ENCODE measurements at regions not wholly inside any gene's neighbourhood (a gene's known extent, or its start where the extent isn't known, plus 50 kb on each side); places are given as distances from the start of the nearest gene placed in this dataset.

DNA sequence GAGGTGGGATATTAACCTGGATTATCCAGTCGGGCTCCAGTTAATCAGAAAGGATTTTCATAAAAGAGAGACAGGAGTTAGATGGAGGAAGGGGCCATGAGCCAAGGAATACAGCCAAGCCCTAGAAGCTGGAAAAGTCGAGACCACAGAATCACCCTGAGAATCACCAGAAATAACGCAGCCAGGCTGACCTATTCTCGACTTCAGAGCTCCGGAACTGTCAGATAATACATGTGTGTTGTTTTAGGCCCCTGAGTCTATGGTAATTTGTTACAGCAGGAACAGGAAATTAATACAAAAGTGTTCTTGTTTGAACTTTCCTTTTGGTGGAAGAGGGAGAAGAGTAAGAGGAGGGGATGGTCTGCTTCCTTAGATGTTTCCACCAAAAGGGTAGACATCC lies 208.1 kb downstream of the JCAD start:
- no peak for DNase-seq (ENCODE audit: low spot score)

DNA sequence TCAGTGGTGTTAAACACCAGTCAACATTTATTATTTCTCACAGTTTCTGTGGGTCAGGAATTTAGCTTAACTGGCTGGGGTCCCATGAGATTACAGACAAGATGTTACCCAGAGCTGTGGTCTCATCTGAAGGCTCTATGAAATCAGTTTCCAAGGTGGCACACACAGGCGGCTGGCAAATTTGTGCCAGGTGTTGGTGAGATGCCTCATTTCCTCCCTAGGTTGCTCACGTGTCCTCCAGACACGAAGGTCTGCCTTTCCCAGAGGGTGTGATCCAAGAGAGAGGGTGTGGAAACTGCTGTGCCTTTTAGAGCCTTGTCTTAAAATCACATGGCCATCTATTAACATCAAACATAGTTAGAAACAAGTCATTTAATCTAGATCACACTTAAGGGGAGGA lies 209.0 kb downstream of the JCAD start:
- no peak for DNase-seq (ENCODE audit: low spot score)

DNA sequence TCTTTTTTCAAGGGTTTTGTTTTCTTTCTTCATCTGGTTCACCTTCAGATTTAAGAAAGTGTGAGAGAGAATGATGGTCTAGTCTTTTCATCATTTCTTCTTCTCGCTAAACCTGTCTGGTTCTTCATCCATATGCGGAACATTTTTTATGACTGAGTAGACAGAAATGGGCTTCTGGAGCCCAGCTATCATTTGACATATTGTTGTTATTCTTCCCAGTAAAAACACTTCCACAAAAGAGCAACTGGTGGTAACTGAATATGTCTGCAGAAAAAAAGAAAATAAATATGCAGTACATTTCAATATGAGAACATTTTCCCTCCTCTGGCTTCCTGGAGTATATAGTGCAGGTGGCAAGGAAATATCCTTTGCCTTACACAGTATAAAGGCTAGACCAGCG lies 209.5 kb downstream of the JCAD start:
- DNase-seq (ENCODE audit: low spot score), result no peak

DNA sequence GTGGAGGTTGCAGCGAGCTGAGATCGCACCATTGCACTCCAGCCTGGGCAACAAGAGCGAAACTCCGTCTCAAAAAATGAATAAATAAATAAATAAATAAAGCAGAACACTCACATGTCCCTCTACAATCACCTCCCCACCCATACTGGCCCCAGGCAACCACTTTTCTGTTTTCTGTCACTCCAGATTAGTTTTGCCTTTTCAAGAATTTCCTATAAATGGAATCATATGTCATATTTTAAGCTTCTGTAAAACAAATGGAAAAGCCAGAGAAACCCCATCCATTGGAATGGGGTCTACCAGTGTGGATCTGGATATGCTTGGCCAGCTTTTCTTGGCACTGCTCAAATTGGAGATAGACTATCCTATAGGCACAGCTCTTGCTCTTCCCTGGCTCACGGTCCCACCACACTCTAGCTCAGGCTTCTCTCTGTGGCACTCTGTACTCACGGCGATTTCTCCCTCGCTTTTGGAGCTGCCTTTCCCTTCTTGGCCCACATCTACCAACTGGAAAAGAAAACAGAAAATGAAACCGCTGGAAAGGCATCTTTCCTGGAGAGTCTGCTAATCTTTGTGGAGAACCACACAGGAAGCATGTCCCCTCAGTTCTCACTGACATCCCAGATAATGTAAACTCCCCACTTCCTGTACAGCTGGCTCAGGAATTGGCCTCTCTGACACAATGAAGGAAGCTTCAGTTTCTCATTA lies 210.1 kb downstream of the JCAD start:
- DNase-seq (ENCODE audit: low spot score), result peak; percentile 68

DNA sequence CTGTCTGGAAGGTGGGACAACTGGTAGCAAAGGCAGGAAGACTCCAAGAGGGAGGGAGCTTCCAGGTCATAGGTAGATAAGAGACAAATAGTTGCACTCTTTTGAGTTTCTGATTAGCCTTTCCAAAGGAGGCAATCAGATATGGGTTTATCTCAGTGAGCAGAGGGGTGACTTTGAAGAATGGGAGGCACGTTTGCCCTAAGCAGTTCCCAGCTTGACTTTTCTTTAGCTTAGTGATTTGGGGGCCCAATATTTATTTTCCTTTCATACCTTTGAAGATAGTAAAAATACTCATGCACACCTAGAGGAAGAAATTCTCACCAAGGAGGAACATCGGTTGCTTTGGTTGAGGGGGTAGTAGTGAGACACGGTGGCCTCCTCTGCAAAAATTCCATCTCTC lies 212.1 kb upstream of the SVIL start:
- DNase-seq (ENCODE audit: low spot score), result no peak

DNA sequence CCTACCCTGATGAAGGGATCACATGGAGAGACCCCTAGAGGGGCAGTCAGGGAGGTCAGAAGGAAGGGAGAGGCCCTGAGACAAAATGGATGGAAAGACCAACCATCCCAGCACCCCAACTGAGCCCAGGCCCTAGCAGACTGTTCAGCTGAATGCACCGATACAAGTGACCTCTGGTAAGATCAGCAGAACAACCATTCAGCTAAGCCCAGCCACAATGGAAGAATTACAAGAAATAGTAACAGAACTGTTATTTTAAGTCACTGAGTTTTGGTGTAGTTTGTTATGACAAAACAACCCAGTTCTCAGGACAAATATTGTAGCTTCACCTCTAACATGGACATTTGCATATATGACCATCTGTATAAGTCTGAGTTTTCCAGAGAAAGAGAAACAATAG lies 210.4 kb upstream of the SVIL start:
- DNase-seq (ENCODE audit: low spot score), result no peak

DNA sequence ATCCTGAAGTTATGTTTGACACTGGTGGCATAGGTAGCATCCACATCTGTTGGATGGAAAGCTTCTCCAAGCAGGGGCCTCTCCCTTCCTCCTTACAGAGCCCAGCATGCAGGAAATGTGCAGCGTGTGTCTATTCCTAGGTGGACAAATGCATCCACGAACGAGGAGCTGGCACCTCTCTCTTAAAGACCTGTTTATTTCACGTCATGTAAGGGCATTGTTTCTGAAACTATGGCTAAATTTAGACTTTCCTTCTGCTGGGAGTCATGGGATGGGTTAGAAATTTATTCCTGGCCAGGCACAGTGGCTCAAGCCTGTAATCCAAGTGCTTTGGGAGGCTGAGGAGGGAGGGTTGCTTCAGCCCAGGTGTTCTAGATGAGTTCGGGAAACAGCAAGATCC lies 208.4 kb upstream of the SVIL start:
- no peak for DNase-seq (ENCODE audit: low spot score)

DNA sequence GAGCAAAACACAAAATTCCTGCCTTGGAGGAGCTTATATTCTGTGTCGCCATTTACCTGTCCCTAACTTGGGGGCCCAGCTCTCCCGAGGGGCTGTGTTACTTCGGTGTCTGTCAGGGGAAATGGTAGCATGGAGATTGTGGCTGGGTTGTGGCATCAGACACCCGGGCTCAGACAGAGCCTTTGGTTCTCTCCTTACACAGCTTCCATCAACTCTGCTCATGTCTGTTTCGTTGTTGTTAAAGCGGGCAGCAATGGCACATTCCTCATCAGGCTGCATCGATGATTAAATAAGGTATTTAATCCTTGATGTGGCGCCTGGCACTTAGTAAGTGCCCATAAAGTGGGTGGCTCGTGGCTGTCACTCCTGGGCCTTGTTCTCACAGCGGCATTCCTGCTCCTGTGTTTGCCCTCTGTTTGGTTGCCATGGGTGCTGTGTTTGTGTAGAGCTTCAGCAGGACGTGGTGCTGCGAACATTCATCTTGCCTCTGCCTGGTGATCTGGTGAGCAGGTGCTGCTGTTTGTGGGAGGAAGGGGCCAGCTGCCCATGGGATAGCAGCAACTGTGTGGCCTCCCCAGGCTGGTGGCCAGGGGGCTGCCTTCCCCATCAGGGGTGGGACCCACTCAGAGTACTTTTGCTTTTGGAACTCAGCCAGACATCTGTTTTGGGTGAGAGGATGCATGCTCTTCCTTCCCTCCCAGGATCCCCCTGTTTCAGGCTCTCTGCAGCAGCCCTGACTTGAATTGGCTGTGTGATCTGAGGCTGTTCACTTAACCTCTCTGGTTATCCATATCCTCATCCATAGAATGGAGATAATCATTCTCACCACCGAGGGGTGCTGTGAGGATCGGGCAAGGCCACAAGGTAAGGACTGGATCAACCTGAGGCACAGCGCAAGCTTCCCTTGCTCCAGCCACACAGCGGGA lies 207.2 kb upstream of the SVIL start:
- DNase-seq (ENCODE audit: low spot score), result peak; percentile 51

DNA sequence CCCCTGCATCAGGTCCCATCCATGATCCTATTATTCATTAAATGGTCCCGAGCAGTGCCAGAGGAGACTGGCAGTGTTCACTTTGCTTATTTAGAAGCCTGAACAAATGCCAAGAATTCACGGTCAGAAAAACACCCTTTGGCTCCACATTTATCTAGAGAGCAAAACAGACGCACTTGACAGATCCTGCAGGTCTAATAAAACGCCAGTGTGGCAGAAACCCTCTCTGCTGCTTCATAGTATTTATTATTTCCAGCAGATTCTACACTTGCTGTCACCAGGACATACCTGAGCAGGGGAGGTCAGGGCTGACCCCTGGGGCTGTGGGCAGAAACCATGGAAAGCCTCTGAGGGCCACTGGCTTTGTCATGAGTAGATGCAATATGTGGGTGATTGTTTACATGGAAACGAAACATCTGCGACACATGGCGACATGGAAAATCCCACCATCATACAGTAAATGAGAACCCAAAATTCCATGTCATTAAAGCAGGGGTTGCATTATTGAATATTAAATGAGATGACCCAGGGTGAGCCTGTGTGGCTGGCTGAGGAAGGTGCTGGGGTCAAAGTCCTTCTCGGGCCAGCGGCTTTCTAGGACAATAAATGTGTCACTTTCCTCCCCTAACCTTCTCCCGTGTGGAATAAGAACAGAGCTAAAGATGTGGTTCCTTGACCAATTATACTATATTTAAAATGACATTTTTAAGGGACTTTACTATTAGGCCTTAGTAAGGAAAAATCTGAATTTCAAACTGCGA lies 205.9 kb upstream of the SVIL start:
- no peak for DNase-seq (ENCODE audit: low spot score)

DNA sequence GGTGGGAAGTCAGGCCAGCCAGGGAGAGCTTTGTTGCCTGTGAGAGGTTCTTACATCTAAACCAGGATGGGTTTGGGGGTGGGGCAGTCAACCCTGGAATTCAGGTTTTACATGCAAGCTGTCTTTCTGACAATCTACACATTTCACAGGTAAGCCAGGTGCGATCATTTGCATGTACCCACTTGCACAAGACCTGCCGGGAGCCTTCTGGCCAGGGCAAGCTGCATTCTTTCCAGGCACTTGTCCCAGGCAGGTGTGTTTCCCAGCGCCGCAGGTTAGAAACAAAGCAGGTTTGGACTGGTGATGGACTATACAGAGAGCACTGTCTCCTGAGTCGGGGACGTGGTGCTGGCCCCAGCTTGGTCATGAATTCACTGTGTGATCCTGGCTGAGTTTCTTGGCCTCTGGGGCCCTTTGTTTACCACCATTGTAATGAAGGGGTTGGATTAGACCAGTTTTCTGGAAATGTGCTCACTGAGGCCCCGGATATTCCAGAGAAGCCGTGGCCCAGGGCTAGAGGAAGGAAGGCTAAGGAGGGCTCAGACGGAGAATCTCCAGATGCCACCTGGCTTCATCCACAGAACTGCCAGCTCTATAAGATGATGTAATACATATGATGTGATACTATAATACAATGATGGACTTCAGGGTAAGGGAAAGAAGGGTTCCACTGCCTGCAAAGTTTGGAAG lies 205.2 kb upstream of the SVIL start:
- no peak for DNase-seq (ENCODE audit: low spot score)

DNA sequence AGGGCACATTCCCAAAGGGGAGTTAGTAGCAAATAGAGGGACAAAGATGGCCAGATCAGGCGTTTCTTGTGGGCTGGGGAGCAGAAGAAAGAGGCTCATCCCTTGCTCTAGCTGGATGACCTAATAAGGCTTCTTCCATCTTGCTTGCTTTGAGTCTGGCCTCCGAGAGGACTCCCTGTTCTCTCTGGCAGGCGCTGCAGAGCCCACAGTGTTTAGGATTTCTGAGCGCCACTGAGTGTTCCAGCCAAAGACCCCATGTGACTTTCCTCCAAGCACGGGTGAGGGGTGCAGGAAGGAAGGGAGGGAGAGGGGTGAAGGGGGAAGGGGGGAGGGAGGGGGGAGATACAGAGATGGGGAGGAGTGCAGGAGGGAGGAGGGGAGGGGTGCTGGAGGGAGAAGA lies 203.8 kb upstream of the SVIL start:
- DNase-seq (ENCODE audit: low spot score), result no peak

DNA sequence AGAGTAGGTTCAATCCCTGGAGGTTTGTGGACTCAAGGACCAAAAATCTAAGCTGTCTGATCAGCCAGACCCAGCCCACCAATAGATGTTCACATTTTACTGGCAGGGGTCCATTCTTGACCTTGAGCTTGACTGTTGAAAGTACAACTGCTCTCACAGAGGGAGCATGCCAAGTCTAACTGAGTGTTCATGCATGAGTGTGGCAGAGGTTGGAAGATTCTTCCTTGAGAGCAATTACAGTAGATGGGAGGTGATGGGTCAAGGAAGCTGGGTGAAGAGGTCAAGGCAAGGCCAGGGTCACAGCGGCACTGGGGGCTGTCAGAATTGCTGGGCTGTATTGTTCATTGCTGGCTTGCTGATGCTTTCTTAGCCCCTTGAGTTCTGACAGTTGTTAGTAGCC lies 202.8 kb upstream of the SVIL start:
- DNase-seq (ENCODE audit: low spot score), result no peak

DNA sequence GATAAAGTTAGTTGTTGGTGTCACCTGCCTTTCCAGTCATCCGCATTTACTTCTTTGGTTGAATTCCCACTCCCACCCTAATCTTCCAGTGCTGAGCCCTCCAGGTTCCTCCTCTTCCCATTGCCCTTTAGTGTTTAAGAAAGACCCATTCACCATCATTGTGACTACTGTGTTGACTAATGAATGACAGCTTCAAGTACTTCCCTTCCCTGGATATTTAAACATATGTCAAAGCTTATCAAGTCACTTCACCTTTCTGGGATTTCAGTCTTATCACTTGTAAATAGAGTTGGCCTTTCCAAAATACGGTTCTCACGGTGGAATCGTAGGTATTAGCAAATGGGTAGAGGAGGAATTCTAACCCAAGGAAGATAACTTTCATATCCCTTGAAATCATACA lies 201.6 kb upstream of the SVIL start:
- no peak for DNase-seq (ENCODE audit: low spot score)

DNA sequence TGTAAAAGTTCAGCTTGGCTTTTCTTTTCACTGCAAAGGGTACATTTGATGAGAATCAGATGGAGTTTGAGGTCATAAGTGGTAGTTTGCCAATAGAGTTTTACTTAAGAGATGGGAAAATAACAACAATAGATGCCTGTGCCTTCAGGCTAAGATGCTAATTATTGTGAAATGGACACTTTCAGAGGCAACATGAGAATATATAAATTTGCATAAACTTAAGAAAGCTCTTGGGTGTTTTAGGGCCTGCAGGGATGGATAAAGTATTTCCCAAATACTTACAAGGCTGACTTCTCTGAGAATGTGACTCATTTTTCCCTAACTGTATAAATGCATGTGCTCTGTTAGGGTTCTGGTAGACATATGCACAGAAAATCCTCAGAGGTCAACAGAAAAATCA lies 200.3 kb upstream of the SVIL start:
- peak; percentile 44 for DNase-seq (ENCODE audit: low spot score)

DNA sequence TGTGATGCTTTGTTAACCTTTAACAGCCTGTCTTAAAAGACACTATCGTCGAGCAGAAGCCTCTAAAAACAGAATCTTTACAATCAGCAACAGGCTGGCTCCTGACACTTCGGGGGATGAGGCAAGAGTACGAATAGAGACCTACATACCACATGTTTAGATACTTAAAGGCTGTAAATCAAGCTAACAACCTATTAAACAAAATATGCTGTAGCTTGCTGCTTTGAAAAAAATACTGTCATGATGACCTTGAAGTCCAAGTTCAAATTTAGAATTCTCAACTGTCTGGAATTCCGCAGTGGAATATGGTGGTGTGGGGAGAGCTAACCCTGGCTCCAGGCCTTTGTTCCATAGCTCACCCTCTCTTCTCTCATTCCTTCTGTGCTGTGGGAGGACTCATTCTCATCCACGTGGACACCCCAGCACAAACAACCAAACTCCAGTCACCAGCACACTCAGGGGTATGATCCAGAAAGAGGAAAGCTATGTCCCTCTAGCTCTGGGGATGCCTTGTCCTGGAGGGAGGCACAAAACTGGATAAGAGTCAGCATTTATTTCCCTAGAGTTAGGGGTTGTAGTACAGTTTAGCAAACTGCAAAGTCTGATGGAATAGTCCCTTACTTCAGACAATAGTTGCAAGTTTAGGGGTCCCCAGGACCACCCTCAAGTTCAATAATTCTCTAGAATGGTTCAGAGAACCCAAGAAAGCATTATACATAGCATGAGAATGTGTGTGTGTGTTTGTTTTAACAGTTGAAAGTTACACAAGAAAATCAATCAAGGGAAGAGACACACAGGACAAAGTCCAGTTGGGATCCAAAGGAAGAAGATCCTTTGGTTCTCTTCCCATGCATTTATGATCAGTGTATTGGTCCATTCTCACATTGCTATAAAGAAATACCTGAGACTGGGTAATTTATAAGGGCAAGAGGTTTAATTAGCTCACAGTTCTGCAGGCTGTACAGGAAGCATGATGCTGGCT lies 196.1 kb upstream of the SVIL start:
- no peak for DNase-seq (ENCODE audit: low spot score)

DNA sequence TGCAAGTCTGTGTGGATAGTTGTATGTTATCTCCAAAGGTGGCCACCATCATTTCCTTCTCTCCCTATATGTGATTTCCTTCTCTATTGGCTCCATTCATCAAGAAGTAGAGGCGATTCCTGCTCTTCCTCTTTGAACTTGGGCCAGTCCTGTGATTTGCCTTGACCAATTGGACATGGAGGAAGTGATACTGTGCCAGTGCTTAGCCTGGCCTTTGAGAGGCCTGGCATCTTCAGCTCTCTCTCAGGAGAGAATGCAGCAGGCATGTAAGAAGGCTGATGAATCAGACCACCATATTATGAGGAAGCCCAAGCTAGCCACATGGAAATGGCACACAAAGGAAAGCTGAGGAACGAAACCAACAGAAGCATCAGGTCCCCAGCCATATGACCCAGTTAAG lies 195.0 kb upstream of the SVIL start:
- DNase-seq (ENCODE audit: low spot score), result no peak

DNA sequence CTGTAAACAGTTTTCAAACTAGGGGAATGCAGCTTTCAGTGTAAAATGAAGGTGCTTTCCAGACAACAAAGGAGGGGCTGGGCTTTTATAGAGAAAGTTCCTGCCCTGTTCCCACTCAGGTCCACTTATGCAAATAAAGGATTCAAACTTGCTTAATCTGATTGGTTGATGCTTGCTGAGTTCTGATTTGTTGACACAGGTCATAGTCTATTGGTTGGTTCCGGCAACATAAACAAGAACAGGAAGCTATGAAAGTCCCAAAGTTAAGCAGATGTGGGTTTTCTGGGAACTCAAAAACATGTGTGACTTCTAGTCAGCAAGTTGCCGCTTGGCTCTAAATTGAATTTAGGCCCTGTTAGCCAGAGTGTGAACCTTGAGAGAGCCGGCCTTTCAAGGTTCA lies 194.2 kb upstream of the SVIL start:
- DNase-seq (ENCODE audit: low spot score), result no peak

DNA sequence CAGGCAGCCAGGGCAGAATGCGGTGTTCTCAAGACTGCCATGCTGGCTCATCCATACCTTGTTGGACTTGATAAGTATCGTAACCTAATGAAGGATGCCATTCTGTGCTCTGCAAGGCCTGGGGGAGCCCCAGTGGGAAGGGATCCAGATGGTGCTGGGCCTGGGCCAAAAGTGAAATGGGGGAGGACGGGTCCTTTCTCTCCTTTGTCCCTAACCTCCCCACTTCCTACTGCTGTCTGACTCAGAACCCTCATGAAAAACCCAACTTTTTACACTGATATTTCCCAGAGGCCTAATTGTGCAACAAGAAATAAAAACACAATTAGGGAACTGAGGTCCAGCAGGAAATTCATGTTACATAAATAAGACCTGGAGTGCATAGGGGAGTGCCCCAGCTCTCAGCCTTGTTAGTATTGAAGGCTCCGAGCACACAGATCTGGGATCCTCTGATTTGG lies 193.7 kb upstream of the SVIL start:
- DNase-seq (ENCODE audit: low spot score), result no peak

DNA sequence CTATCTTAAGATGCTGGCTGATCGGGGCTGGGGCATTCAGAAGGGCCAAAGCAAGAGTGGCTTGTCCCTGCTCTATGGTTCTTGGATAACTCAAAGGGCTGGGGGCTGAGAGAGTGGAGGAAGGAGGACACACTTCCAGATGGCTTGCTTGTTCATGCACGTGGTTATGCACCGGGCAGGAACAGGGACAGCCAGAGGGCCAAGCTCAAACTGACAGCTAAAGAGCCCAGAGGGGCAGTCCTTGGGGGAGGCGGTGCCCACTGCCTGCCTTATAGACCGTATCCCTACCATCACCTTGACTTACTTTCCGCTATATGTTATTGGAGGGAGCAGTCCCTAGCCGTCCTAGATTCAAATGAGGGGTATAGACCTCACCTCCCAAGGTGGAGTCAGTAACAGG lies 192.7 kb upstream of the SVIL start:
- no peak for DNase-seq (ENCODE audit: low spot score)

DNA sequence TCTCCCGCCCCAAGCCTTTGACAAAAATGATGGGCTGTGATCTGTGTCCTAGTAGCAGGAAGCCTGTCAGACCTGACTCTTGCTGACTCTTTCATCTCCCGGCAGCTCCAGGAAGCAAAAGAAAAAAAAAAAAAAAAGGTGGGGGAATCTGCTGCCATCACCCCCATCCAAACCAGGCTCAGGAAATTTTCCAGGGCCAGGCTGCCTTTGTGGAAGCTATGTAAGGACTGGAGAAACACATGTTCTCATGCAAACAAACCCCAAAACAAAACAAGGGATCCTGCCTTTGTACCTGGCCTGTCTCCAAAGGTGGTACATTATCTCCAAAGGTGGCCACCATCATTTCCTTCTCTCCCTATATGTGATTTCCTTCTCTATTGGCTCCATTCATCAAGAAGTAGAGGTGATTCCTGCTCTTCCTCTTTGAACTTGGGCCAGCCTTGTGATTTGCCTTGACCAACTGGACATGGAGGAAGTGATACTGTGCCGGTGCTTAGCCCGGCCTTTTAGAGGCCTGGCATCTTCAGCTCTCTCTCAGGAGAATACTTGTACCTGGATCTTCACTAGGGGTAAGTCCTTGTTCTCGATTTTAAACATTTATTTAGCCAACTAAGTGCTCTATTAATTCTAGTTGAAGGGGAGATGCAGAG lies 192.2 kb upstream of the SVIL start:
- DNase-seq (ENCODE audit: low spot score), result no peak
